ENCODE measurements at regions not wholly inside any gene's neighbourhood (a gene's known extent, or its start where the extent isn't known, plus 50 kb on each side); places are given as distances from the start of the nearest gene placed in this dataset.
"Not testable (repeated sequence)": the region's sequence is repeated elsewhere in the genome, so short reads cannot be mapped to it uniquely, and the experiment has no call there.

GRCh38 chr3:16077146-16077545 lies 97.3 kb upstream of the GALNT15 start:
- DNase-seq, result not testable (repeated sequence)

DNA sequence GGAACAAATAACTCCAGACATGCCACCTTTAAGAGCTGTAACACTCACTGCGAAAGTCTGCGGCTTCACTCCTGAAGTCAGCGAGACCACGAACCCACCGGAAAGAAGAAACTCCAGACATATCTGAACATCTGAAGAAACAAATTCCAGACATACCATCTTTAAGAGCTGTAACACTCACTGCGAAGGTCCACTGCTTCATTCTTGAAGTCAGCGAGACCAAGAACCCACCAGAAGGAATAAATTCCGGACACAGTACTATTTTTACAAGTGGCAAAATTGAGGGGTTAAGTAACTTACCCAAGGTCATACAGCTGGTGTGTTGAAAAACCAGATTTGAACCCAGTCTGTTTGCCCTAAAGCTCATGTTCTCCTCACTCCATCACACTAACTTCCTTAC lies 96.8 kb upstream of the GALNT15 start:
- DNase-seq, result not testable (repeated sequence)

- no peak for DNase-seq
Observed at GRCh38 chr3:16079519-16079918, 95.0 kb upstream of the GALNT15 start.

DNA sequence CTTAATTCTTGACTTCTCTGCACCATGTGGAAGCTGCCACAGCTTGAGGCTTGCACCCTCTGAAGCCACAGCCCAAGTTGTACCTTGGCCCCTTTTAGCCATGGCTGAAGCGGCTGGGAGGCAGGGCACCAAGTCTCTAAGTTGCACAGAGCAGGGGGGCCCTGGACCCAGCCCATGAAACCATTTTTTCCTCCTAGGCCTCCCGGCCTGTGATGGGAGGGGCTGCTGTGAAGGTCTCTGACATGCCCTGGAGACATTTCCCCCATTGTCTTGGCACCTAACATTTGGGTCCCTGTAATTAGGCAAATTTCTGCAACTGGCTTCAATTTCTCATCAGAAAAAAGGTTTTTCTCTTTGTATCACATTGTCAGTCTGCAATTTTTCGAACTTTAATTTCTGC lies 92.8 kb upstream of the GALNT15 start:
- no peak for DNase-seq

GRCh38 chr3:16084887-16085286 lies 89.6 kb upstream of the GALNT15 start:
- no peak for DNase-seq

GRCh38 chr3:16085410-16085809 lies 89.1 kb upstream of the GALNT15 start:
- DNase-seq, result no peak

DNA sequence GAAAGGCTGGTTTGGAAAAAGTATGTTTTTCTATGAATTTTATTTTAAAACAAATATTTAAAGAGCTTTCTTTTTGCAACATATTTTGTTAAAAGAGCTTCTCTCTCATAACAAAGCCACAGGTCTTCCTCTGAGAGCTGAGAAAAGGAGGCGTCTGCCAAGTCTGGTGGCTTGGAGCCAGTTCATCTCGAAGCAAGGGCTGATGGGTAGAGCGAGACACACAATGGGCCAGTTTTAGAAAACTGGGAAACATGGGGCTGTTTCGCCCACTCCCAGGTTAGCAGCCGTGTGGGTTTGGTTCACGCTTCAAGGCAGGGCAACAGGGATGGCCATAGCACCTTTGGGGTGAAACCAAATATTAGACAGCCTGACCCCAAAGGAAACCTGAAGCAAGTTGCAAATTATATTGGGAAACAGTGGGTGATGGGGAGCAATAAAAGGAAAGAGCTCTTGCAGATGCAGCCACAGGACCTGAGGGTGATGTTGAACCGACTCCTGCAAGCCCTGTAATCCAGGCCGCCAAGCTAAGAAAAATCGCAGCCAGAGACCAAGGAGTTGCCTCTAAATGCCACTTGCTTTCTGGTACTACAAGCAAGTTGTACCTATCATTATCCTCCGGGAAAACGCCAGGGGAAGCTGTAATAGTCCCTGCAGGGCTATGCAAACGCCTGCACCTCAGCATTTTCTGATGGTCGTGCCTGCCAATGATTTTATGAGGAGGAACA lies 88.4 kb upstream of the GALNT15 start:
- no peak for DNase-seq

DNA sequence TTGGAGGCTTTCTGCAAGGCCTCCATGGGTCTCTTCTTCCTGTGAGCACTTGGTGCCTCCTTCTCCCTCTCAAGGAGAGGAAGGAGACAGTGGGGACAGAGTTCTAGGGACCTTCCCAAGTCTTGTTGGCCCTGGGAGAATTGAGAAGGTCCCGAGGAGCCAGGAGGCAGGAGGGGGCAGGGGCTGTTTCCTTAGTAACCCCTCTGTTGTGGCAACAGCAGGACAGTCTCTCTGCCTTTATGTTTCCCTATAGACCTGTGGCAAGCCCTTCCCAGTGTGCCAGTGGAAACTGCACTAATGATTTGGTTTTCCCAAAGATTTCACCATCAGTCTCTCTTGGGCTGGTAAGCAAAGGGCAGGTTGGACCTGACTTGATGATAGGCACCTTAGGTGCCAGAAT lies 87.8 kb upstream of the GALNT15 start:
- no peak for DNase-seq

DNA sequence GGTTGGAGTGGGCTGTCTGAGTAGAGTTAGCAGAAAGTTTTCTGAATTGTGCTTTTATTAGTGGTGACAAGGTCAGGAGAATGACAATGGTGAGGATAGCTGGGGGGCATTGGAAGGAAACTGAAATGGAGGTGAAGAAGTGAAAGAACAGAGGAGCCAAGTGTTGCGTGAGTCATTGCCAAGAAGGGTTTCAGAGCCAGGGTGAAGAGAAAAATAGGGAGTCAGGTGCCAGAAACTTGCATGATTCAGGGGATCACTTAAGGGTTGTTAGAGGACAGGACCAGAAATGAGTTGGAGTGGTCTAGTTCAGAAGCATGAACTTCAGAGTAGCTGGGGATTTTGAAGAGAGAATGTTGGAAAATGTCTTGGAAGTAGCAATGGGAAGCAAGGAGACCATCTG lies 86.0 kb upstream of the GALNT15 start:
- no peak for DNase-seq

- DNase-seq, result no peak
Observed at GRCh38 chr3:16089521-16089920, 85.0 kb upstream of the GALNT15 start.

GRCh38 chr3:16090024-16090423 lies 84.5 kb upstream of the GALNT15 start:
- no peak for DNase-seq

DNA sequence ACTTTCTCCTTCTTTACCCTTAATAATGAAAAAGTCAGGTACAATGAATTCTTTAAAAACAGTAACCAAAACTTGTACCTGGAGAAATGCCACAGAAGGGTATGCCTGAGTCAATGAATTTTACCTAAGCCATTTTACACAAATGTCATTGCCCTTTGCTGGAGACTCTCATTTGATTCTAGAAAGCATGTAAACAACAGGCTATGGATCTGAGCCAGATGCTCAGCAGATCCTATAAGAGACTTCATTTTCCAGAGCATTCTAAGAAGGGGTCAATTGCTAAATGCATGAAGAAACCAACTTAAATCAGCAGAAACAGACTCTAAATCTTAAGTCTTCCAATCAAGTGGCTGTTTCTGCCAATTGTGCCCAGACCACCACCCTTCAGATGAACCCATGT lies 83.8 kb upstream of the GALNT15 start:
- DNase-seq, result no peak

GRCh38 chr3:16092923-16093322 lies 81.6 kb upstream of the GALNT15 start:
- no peak for DNase-seq

DNA sequence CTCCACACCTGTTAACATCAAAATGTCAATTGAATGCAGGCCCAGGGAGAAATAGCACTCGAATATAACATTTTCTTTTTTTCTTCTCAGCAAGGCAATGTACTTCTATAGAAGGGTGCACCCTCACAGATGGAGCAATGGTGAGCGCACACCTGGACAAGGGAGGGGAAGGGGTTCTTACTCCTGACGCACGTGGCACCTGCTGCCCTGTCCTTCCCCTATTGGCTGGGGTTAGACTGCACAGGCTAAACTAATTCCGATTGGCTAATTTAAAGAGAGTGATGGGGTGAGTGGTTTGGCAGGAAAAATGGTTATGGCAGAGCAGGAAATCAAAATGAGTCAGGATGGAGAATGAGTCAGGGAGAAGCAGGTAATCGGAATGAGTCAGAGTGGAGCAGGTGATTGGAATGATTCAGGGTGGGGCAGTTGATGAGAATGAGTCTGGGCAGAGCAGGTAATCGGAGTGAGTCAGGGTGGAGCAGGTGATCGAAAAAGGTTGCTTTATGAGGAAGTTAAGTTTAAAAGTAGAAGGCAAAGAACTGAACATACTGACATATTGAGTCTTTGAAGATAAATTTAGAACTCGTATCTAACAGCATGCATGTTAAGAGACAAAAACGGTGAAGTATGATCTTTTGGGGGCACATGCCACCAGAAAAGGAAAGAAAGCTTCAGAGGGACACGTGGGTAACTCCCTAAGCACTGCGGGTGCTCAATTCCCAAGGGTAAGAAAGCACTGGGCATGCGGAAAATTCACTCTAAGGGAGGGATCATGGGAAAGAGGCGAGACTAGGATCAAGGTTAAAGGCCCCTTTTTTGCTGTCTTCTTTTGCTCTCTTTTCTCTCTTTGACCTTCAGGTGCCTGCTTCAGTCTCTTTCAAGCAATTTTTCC lies 72.9 kb upstream of the GALNT15 start:
- DNase-seq, result peak in 1 of 2 experiments; percentile 14

DNA sequence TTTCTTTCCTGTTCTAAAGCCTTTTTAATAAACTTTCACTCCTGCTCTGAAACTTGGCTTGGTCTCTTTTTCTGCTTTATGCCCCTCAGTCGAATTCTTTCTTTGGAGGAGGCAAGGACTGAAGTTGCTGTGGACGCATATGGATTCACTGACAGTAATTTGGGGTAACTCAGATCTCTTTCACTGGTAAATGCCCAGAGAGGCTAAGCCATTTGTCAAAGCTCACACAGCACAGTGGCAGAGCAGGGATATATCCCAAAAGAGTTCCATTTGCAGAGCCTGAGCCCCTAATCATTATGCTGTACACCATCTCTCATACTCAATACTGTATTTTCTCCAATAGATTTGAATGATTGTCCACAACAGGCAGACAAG lies 72.3 kb upstream of the GALNT15 start:
- no peak for DNase-seq

DNA sequence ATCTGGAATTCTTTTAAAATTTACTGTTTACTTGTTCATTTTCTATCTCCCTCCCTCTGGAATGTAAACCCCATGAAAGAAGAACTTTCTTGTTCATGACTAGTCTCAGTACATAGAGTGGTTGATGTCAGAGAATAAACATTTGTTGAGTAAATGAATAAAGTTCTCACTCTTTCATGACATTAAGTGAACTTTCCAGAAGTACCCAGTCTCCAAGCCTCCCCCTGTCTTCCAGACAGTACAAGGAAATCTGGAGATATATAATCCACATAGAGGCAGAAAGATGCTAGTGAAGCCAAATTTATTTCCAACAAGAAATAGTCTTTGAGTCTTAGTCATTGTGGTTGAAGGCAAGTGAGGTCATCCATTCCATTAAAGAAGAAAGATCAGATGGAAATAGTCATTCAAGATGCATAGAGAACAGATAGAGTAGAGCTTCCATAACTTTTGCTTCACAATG lies 71.5 kb upstream of the GALNT15 start:
- no peak for DNase-seq

GRCh38 chr3:16103472-16103871 lies 71.0 kb upstream of the GALNT15 start:
- no peak for DNase-seq

DNA sequence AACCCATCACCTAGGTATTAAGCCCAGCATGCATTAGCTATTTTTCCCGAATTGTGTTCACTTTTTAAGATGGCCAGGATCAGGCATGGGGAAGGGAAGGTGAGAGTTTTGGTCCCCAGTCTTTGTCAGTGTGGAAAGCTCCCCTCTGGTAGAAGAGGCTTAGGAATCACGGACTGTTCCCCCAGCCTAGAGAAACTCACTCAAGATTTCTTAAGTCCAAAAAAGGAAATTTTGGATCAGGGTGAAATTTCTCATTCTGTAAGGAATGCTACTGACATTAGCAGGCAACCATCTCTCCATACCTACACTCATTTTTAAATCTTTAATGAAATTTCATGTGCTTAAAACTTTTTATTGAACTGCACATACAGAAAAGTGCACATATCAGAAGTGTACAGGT lies 70.3 kb upstream of the GALNT15 start:
- DNase-seq, result no peak

GRCh38 chr3:16106050-16106449 lies 68.4 kb upstream of the GALNT15 start:
- DNase-seq, result no peak

DNA sequence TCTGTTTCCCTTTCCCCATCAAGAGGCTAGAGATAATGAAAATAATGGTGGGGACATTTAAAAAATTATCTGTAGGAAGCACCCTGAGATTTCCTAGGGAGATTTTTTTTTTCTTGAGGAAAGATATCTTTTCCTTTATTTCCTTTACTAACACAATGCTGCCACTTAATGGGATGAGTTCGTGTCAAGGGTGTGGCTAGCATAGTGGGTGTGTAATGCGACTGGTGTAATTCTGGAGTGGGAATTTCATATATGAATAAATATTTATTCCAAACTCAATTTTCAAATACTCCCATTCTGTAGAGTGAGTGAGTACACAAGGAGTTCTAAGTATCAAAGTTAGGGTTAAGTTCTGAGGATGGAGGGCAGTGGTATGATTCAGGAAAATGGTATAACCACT lies 66.1 kb upstream of the GALNT15 start:
- no peak for DNase-seq

DNA sequence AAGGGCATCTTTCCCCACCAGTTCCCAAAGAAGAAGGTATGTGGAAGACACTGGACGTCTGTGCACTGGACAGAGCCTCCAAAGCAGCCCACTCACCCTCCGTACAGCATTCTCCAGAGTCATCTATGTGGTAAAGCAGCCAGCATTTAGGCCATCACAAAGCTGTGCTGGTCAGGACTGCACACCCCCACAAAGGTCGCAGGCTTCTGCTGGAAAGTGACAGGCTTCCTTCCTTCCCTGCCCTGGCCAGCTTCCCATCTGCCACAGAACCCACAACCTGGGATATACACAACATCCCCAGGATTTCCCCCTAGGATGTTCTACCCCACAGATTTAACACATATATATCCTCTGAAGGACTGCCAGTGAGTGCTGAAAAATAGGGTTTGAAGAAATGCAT lies 64.6 kb upstream of the GALNT15 start:
- no peak for DNase-seq

DNA sequence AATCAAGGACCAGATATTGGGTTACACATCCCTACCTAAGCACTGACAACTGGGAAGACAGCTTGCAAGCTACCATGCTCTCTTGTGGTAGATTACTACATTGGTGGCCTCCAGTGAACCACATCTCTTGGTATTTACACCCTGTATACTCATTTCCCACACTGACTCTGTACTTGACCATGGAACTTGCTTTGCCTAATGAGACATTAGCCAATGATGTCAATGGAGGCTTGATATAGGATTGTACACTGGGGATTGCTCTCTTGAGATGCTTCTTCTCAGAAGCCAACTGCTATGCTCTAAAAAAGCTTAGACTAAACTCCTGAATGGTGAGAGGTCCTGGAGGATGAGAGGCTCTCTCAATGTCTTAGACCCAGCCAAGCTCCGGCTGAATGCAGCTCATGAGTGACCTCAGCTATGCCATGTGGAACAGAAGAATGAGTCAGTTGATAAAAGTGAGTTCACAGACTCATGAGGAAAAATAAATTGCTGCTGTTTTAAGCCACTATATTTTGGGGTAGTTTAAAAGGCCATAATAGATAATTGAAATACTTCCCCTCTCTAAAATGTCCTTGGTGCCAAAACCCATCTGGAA lies 61.5 kb upstream of the GALNT15 start:
- no peak for DNase-seq

DNA sequence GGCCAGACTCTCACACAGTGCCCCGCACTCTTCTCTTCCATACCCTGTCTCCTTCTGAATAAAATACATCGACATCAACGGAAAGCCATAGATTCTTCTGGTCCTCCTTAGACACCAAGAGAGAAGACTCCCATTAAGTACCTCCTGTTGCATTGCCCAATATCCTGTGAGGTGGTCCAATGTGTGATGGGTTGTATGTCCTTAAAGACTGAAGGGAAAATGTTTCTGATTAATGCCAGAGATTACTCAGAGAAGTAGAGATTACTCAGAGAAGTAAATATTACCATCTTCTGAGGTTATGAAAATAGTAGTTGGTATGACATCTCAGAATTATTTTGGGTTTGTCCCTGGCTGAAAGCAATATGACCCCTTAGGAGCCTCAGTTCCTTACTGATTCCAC lies 60.8 kb upstream of the GALNT15 start:
- DNase-seq, result no peak

GRCh38 chr3:16114429-16114828 lies 60.1 kb upstream of the GALNT15 start:
- no peak for DNase-seq

Measured in SW 1271 (cell line).